NCI-H2029 (cell line): ENCODE measurements at regions not wholly inside any gene's neighbourhood (a gene's known extent, or its start where the extent isn't known, plus 50 kb on each side); places are given as distances from the start of the nearest gene placed in this dataset.

ENCODE experiments used
- DNase-seq: peaks from one replicate; lab custom pipeline; 2025; lab: John Stamatoyannopoulos, UW

GRCh38 chr19:31559494-31559893 lies 210.3 kb upstream of the TSHZ3 start:
- DNase-seq = no peak

- no peak for DNase-seq
Measured at GRCh38 chr19:31560086-31561060, 211.1 kb upstream of the TSHZ3 start.

- no peak for DNase-seq
Measured at GRCh38 chr19:31562966-31563612, 213.9 kb upstream of the TSHZ3 start.

GRCh38 chr19:31567776-31568175 lies 218.5 kb upstream of the TSHZ3 start:
- DNase-seq = no peak

- no peak for DNase-seq
Measured at GRCh38 chr19:31568724-31569123, 219.5 kb upstream of the TSHZ3 start.

- DNase-seq = no peak
Measured at GRCh38 chr19:31570718-31571117, 221.5 kb upstream of the TSHZ3 start.

GRCh38 chr19:31572102-31572975 lies 223.1 kb upstream of the TSHZ3 start:
- DNase-seq = no peak

- no peak for DNase-seq
Measured at GRCh38 chr19:31572976-31573298, 223.7 kb upstream of the TSHZ3 start.

GRCh38 chr19:31574251-31574973 lies 225.2 kb upstream of the TSHZ3 start:
- DNase-seq = no peak

- DNase-seq = no peak
Measured at GRCh38 chr19:31575846-31576335, 226.7 kb upstream of the TSHZ3 start.

- DNase-seq = no peak
Measured at GRCh38 chr19:31578326-31578725, 229.1 kb upstream of the TSHZ3 start.

- no peak for DNase-seq
Measured at GRCh38 chr19:31583148-31583547, 233.9 kb upstream of the TSHZ3 start.

GRCh38 chr19:31586282-31586681 lies 237.0 kb upstream of the TSHZ3 start:
- no peak for DNase-seq

- DNase-seq = no peak
Measured at GRCh38 chr19:31589109-31589508, 239.9 kb upstream of the TSHZ3 start.

- no peak for DNase-seq
Measured at GRCh38 chr19:31591258-31591657, 242.0 kb upstream of the TSHZ3 start.

GRCh38 chr19:31592456-31592855 lies 243.2 kb upstream of the TSHZ3 start:
- no peak for DNase-seq

GRCh38 chr19:31594701-31595100 lies 245.5 kb upstream of the TSHZ3 start:
- no peak for DNase-seq

GRCh38 chr19:31595521-31595920 lies 246.3 kb upstream of the TSHZ3 start:
- no peak for DNase-seq

GRCh38 chr19:31596751-31597150 lies 247.5 kb upstream of the TSHZ3 start:
- no peak for DNase-seq

- DNase-seq = no peak
Measured at GRCh38 chr19:31597616-31598015, 248.4 kb upstream of the TSHZ3 start.

GRCh38 chr19:31598730-31599238 lies 249.5 kb upstream of the TSHZ3 start:
- no peak for DNase-seq
